SK-N-SH treated with all-trans-retinoic acid at 6 μM for 48 hours (cell line): ENCODE measurements at regions not wholly inside any gene's neighbourhood (a gene's known extent, or its start where the extent isn't known, plus 50 kb on each side); places are given as distances from the start of the nearest gene placed in this dataset.
"Not testable (repeated sequence)": the region's sequence is repeated elsewhere in the genome, so short reads cannot be mapped to it uniquely, and the experiment has no call there.

Experiments
- ATAC-seq: fragments of 200-7000 bp; cut with Tn5 transposase; 3 replicates; pipeline ENCODE4 v1.9.1; 2020; ENCODE audit warnings: mild to moderate bottlenecking, moderate library complexity
- CREB5 ChIP-seq: fragments of 250-450 bp; sonication (Bioruptor Pico); IDR thresholded peaks from 2 replicates; pipeline ENCODE4 v1.5.1; 2020; ENCODE audit warnings: low read depth, mild to moderate bottlenecking, moderate library complexity
- CSDC2 ChIP-seq: fragments of 250-450 bp; sonication (Bioruptor Pico); IDR thresholded peaks from 2 replicates; pipeline ENCODE4 v1.5.0; 2020; ENCODE audit warnings: mild to moderate bottlenecking, moderate library complexity
- CSRNP3 ChIP-seq: fragments of 250-450 bp; sonication (Bioruptor Pico); IDR thresholded peaks from 2 replicates; pipeline ENCODE4 v1.5.1; 2021; ENCODE audit warnings: mild to moderate bottlenecking, moderate library complexity
- ESRRG ChIP-seq: fragments of 250-450 bp; sonication (Bioruptor Pico); IDR thresholded peaks from 2 replicates; pipeline ENCODE4 v1.6.1; 2021; ENCODE audit warnings: mild to moderate bottlenecking
- GLIS3 ChIP-seq: fragments of 250-450 bp; sonication (Bioruptor Pico); IDR thresholded peaks from 2 replicates; pipeline ENCODE4 v1.5.0; 2020; ENCODE audit warnings: mild to moderate bottlenecking, moderate library complexity
- ISL1 ChIP-seq: fragments of 250-450 bp; sonication (Bioruptor Pico); IDR thresholded peaks from 2 replicates; pipeline ENCODE4 v2.1.2; 2022; ENCODE audit warnings: mild to moderate bottlenecking, moderate library complexity
- OSR1 ChIP-seq: fragments of 250-450 bp; sonication (Bioruptor Pico); IDR thresholded peaks from 2 replicates; pipeline ENCODE4 v1.8.0; 2022; ENCODE audit warnings: moderate library complexity, mild to moderate bottlenecking, inconsistent platforms
- PATZ1 ChIP-seq: fragments of 250-450 bp; sonication (Bioruptor Pico); IDR thresholded peaks from 2 replicates; pipeline ENCODE4 v1.8.0; 2020; ENCODE audit warnings: mild to moderate bottlenecking, moderate library complexity, borderline replicate concordance
- PPARA ChIP-seq: fragments of 250-450 bp; sonication (Bioruptor Pico); IDR thresholded peaks from 2 replicates; pipeline ENCODE4 v1.5.0; 2020; ENCODE audit warnings: mild to moderate bottlenecking, borderline replicate concordance
- RARB ChIP-seq: fragments of 250-450 bp; sonication (Bioruptor Pico); IDR thresholded peaks from 2 replicates; pipeline ENCODE4 v1.8.0; 2021; ENCODE audit warnings: mild to moderate bottlenecking, moderate library complexity
- SNAI2 ChIP-seq: fragments of 250-450 bp; sonication (Bioruptor Pico); IDR thresholded peaks from 2 replicates; pipeline ENCODE4 v1.5.0; 2020; ENCODE audit warnings: mild to moderate bottlenecking, moderate library complexity
- TCF4 ChIP-seq: fragments of 250-450 bp; sonication (Bioruptor Pico); IDR thresholded peaks from 2 replicates; pipeline ENCODE4 v1.8.0; 2021; ENCODE audit warnings: mild to moderate bottlenecking, moderate library complexity, borderline replicate concordance
- TOX ChIP-seq: fragments of 250-450 bp; sonication (Bioruptor Pico); IDR thresholded peaks from 2 replicates; pipeline ENCODE4 v1.8.0; 2021; ENCODE audit warnings: mild to moderate bottlenecking, moderate library complexity, borderline replicate concordance
- ZC3H10 ChIP-seq: fragments of 250-450 bp; sonication (Bioruptor Pico); IDR thresholded peaks from 2 replicates; pipeline ENCODE4 v1.5.1; 2021; ENCODE audit warnings: mild to moderate bottlenecking, moderate library complexity
- ZFP3 ChIP-seq: fragments of 250-450 bp; sonication (Bioruptor Pico); IDR thresholded peaks from 2 replicates; pipeline ENCODE4 v1.5.0; 2020; ENCODE audit warnings: mild to moderate bottlenecking, moderate library complexity
- ZFP30 ChIP-seq: fragments of 450-650 bp; formaldehyde crosslinking; IDR thresholded peaks from 2 replicates; pipeline ENCODE4 v1.5.0; 2022; ENCODE audit warnings: mild to moderate bottlenecking, moderate library complexity
- ZNF565 ChIP-seq: fragments of 450-650 bp; formaldehyde crosslinking; conservative IDR thresholded peaks from 2 replicates; pipeline ENCODE4 v1.5.0; 2020; ENCODE audit warnings: low read depth, mild to moderate bottlenecking, moderate library complexity
- ZNF8 ChIP-seq: fragments of 450-650 bp; formaldehyde crosslinking; IDR thresholded peaks from 2 replicates; pipeline ENCODE4 v1.5.0; 2020; ENCODE audit warnings: mild to moderate bottlenecking, moderate library complexity

- no peak for ATAC-seq
Measured at GRCh38 chr1:65650682-65651081, 142.0 kb upstream of the PDE4B start.

GRCh38 chr1:65654526-65654925 is 138.2 kb upstream of the PDE4B start:
- ATAC-seq: not testable (repeated sequence)

More at GRCh38 chr1:65650682-65651081, 142.0 kb upstream of the PDE4B start:
- TF ChIP-seq ZNF565 (CRISPR knock-in tag) (no peak), RARB (CRISPR knock-in tag) (no peak), PPARA (CRISPR knock-in tag) (no peak), CREB5 (CRISPR knock-in tag) (no peak), GLIS3 (CRISPR knock-in tag) (no peak), ISL1 (no peak), ESRRG (CRISPR knock-in tag) (no peak), ZFP30 (no peak), CSRNP3 (CRISPR knock-in tag) (no peak), OSR1 (no peak), TOX (CRISPR knock-in tag) (no peak)

GRCh38 chr1:65657609-65658008 is 135.1 kb upstream of the PDE4B start:
- ATAC-seq: not testable (repeated sequence)

GRCh38 chr1:65658122-65658521 is 134.6 kb upstream of the PDE4B start:
- ATAC-seq: no peak
- no peak for TF ChIP-seq PATZ1 (CRISPR knock-in tag)
- TF ChIP-seq TOX (CRISPR knock-in tag): no peak
- no peak for TF ChIP-seq ZC3H10 (CRISPR knock-in tag)
- TF ChIP-seq OSR1: no peak
- no peak for TF ChIP-seq ZFP3 (CRISPR knock-in tag)
- TF ChIP-seq PPARA (CRISPR knock-in tag): no peak
- TF ChIP-seq CSRNP3 (CRISPR knock-in tag): no peak
- TF ChIP-seq ESRRG (CRISPR knock-in tag): no peak

- TF ChIP-seq GLIS3 (CRISPR knock-in tag): no peak
- TF ChIP-seq PPARA (CRISPR knock-in tag): no peak
- TF ChIP-seq TCF4 (CRISPR knock-in tag): no peak
- TF ChIP-seq ZNF8 (CRISPR knock-in tag): no peak
- TF ChIP-seq SNAI2 (CRISPR knock-in tag): no peak
- TF ChIP-seq CSDC2 (CRISPR knock-in tag): no peak
- no peak for TF ChIP-seq ZFP3 (CRISPR knock-in tag)
- no peak for TF ChIP-seq RARB (CRISPR knock-in tag)
Measured at GRCh38 chr1:65668368-65668767, 124.3 kb upstream of the PDE4B start.

GRCh38 chr1:65670518-65670917 is 122.2 kb upstream of the PDE4B start:
- TF ChIP-seq OSR1 (no peak), TOX (CRISPR knock-in tag) (no peak), ZNF8 (CRISPR knock-in tag) (no peak), ESRRG (CRISPR knock-in tag) (no peak), PATZ1 (CRISPR knock-in tag) (no peak)
- no peak for ATAC-seq

More at GRCh38 chr1:65668368-65668767, 124.3 kb upstream of the PDE4B start:
- ATAC-seq: no peak
